ENCODE measurements at regions not wholly inside any gene's neighbourhood (a gene's known extent, or its start where the extent isn't known, plus 50 kb on each side); places are given as distances from the start of the nearest gene placed in this dataset.

- no peak overlapping the region for H3K4me3 ChIP-seq (ENCODE audit: control insufficient read depth, low read depth, low read length)
- DNase-seq (ENCODE audit: low read depth), result no peak
- TF ChIP-seq, protein P1, sequence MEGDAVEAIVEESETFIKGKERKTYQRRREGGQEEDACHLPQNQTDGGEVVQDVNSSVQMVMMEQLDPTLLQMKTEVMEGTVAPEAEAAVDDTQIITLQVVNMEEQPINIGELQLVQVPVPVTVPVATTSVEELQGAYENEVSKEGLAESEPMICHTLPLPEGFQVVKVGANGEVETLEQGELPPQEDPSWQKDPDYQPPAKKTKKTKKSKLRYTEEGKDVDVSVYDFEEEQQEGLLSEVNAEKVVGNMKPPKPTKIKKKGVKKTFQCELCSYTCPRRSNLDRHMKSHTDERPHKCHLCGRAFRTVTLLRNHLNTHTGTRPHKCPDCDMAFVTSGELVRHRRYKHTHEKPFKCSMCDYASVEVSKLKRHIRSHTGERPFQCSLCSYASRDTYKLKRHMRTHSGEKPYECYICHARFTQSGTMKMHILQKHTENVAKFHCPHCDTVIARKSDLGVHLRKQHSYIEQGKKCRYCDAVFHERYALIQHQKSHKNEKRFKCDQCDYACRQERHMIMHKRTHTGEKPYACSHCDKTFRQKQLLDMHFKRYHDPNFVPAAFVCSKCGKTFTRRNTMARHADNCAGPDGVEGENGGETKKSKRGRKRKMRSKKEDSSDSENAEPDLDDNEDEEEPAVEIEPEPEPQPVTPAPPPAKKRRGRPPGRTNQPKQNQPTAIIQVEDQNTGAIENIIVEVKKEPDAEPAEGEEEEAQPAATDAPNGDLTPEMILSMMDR (conservative IDR thresholded peaks at IDR 0.05; ENCODE audit: control insufficient read depth, insufficient read depth, low read depth, low read length), result no peak
These were observed 865.2 kb upstream of the SLC10A2 start for GRCh38 chr13:103931331-103931845.

GRCh38 chr13:103926118-103926517, 859.9 kb upstream of the SLC10A2 start:
- DNase-seq (ENCODE audit: low read depth), result no peak
- no peak overlapping the region for H3K4me3 ChIP-seq (ENCODE audit: control insufficient read depth, low read depth, low read length)
- TF ChIP-seq, protein P1 (conservative IDR thresholded peaks at IDR 0.05; ENCODE audit: control insufficient read depth, insufficient read depth, low read depth, low read length), result no peak

DNA sequence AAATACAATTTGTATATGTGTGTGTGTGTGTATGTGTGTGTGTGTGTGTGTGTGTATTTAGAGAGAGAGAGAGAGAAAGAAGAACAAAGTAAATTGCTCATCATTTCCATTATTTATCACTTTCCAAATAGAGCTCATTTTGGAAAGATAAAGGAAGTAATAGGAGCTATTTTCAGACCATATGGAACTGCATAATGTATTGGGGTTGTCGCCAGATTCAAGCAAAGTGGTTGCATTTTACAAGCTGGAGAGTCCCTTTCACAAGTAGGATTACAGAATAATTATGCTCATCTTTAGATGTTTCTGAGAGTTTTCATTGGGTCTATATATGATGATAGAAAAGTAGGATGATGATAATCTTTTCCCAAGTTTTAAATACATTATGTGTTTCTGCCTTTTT, 842.7 kb upstream of the SLC10A2 start:
- no peak for DNase-seq (ENCODE audit: low read depth)
- no peak overlapping the region for H3K4me3 ChIP-seq (ENCODE audit: control insufficient read depth, low read depth, low read length)
- TF ChIP-seq, protein P1 (conservative IDR thresholded peaks at IDR 0.05; ENCODE audit: control insufficient read depth, insufficient read depth, low read depth, low read length), result no peak

GRCh38 chr13:103908274-103908673, 842.1 kb upstream of the SLC10A2 start:
- TF ChIP-seq, protein P1 (conservative IDR thresholded peaks at IDR 0.05; ENCODE audit: control insufficient read depth, insufficient read depth, low read depth, low read length), result no peak
- no peak overlapping the region for H3K4me3 ChIP-seq (ENCODE audit: control insufficient read depth, low read depth, low read length)
- DNase-seq (ENCODE audit: low read depth), result no peak

- no peak for DNase-seq (ENCODE audit: low read depth)
- H3K4me3 ChIP-seq (ENCODE audit: control insufficient read depth, low read depth, low read length), result no peak overlapping the region
- TF ChIP-seq, protein P1 (conservative IDR thresholded peaks at IDR 0.05; ENCODE audit: control insufficient read depth, insufficient read depth, low read depth, low read length), result no peak
These were observed 837.6 kb upstream of the SLC10A2 start for GRCh38 chr13:103903790-103904189.

- no peak overlapping the region for H3K4me3 ChIP-seq (ENCODE audit: control insufficient read depth, low read depth, low read length)
- DNase-seq (ENCODE audit: low read depth), result no peak
- TF ChIP-seq, protein P1 (conservative IDR thresholded peaks at IDR 0.05; ENCODE audit: control insufficient read depth, insufficient read depth, low read depth, low read length), result no peak
These were observed 832.3 kb upstream of the SLC10A2 start for GRCh38 chr13:103898481-103898880.
